CD4-positive, alpha-beta T cell treated with Interleukin-6 for 4 hours (primary cell): ENCODE measurements at regions not wholly inside any gene's neighbourhood (a gene's known extent, or its start where the extent isn't known, plus 50 kb on each side); places are given as distances from the start of the nearest gene placed in this dataset.

Source experiments
- DNase-seq: peaks from one replicate; pipeline ENCODE4 v3.0.0-alpha.2; 2020; ENCODE audit warnings: mixed read lengths

DNA sequence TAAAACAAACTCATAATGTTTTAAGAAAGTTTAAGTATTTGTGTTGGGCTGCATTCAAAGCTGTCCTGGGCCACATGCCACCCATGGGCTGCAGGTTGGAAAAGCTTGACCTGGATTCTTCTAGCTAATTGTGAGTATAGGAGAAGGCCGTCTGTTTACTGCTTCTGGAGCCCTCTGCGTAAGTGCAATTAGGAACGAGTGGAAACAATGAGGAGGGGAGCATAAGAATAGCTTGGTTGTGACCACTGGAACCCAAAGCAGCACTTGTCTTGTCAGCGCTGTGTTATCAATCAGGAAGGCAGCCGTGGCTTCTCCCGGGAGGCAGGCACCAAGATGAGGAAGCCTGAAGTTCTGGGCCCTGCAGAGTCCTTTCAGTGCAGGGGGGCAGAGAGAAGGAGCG lies 110.4 kb upstream of the MBNL2 start:
- DNase-seq = no peak

DNA sequence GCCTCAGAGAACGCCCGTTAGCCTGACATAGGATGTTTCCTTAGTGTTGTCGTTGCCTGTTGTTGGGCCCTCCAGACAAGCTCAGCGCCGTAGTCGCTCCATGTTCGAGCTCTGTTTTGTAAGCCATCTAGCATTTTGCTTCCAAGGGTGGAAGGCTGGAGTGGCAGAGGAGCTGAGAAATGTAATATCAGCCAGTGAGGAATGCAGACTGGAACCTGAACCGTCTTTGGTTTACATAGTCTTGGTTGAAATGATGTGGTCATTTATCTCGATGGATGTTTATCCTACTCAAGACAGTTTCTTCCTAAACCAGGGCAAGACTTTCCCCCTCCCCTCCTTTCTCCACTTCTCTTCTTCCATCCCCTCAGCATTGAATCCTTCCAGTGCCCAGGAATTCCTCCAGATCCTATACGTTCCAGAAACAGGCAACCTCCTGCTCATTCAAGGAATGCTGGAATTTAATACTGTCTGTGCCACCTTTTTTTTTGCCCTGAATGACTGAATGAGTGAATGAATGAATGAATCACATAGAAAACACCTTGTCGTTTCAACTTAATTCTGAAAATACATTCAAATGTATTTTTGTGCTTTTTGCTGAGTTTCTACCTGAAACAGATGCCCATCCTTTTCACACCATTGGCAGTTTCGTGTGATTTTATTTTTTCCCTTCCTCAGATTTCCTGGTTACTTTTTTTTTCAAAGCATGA lies 109.5 kb upstream of the MBNL2 start:
- DNase-seq = no peak

DNA sequence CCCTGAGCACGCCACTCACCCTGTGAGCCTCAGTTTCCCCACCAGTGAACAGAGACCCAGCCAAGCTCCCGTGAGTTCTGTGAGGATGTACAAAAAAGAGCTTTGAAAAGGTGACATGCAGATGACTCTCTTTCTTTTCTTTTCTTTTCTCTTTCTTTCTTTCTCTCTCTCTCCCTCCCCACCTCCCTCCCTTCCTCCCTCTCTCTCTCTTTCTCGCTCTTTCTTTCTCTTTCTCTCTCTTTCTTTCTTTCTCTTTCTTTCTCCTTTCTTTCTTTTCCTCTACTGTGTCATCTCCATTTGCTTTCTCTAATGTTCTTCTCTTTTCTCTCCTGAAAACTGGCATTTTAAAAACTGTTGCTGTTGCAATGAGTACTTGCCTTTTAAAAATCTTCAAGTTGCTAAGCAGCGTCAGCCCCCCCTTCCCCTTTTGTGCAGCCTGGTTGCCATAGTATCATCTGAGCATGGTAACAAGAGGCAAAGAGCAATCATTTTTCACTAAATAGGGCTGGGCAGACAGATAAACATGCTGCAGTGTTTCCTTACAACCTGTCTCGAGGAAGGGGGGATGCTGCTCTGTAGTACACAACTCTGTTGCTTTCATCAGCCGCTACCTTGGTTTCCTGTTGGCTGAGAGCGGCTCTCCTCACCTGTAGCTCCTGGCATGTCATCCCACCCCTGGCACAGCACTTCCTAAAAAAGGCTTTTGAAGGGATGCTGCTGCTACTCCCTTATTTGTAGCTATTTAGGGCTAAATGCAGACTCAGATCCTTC lies 108.7 kb upstream of the MBNL2 start:
- no peak for DNase-seq

DNA sequence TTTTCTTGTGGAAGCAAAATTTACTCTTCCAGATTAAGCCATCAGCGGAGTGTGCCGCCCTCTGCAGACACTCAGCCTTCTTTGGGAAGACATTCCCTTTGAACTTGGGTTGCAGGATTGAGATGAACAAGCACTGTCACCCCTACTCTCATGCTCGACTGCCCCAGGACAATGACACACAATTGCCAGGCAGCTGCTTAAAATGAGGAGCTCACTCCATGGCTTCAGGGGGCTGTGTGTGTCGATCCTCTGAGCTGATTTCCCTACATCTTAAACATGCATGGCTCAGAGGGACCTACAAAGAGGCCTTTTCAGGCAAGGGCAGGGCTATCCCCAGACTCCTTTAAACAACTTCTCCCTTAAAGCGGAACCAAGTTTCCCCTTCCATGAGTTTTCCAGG lies 107.5 kb upstream of the MBNL2 start:
- DNase-seq = no peak

DNA sequence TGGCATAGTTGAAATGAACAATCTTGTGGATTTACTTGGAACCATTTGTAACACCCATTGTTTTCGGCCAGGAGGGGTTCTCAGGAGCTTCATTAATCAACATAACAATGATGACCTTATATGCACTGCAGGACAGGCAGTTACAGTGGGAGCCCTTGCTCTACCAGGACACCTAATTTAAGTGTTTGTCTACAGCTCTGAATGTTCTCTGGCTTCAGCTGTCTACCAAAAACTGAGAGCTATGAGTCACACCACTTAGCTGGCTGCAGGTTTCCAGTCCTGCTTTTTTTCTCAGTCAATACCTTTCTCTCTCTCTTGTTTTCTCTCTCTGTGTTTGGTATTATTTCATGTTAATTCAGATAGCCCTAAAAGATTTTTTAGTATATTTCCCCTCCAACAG lies 105.4 kb upstream of the MBNL2 start:
- DNase-seq = no peak

DNA sequence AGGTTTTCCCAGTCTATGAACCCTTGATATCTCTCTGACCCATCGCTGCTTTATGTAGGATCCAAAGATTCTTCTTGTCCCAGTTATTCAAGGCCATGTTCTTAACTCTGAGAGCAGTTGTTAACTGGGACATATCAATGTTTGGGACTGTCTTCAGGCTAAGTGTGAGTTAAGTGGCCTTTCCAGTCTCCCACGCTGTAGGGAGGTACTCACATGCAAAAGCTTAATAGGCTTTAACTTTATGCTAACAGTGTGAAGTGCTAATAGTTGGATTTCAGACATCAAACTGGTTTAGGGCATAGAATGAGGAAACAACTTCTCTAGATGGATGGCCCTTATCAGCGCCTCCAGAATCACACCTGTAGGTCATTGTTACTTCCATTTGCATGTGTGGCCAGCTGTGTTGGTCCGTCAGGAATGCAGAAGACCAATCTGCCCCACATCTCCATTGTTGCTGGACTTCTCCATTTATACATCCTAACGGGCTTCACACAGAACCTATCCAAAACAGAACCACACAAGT lies 104.7 kb upstream of the MBNL2 start:
- DNase-seq = no peak

DNA sequence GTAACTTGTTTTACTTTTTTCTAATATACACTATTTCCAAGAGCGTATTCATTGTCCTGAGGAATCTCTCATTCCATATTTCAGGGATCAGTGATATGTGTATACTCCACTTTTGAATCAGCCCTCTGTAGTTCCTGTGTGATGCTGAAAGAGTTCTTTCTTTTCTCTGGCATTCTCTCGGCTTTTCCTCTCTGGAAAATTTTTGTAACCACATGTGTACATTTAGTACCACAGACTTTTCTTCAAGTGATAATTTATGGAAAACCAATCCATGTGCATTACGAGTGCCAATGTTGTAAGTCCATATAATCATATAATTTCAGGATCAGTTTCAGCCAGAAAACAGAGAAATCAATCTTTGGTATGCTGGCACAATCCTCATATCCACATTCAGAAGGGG lies 102.2 kb upstream of the MBNL2 start:
- DNase-seq = no peak

DNA sequence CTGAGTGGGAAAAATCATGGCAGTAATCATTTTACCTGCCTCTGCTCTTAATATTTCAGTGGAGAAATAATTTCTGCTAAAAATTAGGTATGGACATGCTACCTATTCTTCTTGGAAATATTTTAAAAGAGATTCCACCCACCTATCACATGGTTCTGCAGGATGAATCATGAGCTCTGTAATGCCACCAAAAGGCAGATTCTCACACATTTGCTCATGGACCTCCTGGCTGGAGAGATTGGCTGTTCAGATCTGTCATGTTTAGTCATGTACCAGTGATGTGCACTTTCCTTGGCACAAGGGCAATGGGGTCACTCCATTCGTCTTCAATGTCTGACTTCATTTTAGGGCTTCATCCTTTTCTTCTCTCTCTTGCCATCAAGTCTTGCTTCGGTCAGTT lies 101.8 kb upstream of the MBNL2 start:
- DNase-seq = no peak

DNA sequence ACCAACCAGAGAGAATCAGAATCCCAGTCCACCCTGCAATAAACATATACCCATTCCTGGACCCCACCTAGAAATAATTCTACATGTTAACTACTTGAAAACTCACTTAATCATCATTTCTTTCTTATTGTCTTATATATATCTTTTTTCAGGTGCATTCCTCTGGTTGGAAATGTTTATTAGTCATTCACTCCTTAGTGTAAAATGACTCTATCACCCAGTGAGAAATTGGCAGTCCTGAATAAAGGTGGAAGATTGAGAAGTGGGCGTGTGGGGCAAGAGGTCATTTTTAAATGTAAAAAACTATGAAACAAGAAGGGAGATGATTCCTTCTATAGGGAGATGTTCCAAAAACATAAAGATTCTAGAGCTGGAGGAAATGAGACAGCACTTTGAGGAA lies 101.2 kb upstream of the MBNL2 start:
- no peak for DNase-seq

DNA sequence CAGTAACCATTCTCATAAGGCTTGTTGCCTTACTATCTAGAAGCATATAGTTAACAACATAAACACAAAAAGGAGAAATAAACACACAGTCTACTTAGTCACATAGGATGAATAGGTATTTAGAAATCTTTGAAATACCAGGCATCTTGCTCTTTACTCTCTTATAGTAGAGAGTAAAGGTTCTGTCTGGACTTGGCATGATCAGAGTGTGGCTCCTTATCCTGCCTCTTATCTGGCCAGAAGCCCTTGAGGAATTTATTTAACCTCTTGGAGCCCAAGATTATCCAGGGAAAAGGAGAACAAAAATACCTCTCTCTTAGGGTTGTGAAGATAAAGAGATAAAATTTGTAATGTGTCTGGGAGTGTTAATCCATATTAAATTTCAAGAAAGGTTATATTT lies 100.2 kb upstream of the MBNL2 start:
- no peak for DNase-seq

DNA sequence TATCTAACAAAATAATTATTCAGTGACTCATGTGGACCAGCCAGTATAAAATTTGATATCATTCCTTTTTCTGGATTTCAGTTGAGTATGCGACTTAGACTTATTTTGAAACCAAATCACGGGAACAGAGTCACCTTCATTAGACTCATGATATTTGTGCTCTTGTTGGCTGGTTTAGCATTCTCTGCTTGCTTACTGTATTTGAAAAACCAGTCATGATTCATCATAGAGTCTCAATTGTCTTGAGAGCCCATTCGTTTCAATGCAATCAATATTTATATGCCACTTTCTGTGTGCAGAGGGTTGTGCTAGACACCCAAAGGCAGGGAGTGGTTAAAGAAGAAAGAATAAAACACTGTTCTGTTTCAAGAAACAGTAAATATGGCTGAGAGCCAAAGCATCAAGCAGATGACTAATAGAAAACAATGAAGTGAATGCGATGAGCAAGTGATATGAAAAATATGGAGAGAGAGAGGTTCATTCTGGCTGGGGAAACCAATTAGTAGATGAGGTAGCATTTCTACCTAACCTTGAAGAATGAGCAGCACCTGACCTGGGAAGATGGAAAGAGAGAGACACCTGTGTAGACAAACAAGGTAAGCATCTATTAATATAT lies 99.6 kb upstream of the MBNL2 start:
- DNase-seq = no peak

DNA sequence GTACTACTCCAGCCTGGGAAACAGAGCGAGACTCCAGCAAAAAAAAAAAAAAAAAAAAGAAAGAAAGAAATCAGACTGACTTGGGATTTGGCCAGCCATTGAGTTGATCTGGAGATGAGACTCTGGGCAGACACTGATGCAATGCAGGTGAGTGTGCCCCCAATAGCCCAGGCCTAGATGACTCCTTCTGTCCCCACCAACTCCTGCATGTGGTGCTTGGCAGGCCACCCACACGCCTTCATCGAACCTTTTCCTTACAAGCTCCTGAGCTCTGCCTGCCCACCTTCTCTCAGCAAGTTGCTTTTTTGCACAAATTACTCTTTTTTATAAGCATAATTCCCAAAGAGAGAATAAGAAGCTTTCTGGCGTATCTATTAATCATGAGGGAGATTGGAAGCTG lies 97.9 kb upstream of the MBNL2 start:
- no peak for DNase-seq

DNA sequence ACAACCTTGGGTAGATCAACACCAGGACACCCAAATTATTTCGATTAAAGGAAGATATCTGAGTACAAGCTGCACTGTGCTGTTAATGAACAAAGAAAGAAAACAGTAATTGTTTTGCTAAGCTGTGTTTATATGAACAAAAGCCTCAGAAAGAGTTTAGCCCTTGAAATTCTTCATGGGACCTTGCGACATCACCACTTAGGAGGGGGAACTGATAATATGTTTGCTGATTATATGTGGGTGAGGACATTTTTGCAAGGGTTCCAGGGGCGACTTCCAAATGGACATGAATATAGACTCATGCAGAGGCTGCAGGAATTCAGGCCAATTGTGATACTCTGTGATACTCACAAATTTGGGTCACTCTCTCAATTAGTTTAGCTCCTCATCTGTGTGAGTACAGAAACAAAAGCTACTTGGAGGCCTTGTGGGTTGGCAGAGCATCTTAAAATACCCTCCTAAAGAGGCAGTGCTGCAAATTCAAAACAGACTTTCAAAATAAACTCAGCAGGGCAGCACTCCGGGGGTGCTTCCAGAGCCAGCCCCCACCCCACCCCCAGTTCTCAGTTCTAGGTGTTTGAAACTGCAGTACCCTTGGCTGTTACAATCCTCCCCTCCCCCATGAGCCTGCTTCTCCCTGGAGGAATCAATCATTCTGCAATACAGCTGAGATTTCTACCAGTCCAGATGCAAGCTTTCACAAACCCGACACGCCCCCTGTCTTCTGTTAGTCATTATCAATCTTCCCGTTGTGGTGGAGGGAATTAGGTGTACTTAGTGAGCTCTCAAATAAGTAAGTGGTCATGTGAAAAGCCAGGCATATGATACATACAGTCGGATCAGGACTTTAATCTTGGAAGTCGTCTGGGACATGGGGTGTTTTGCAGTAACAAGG lies 97.0 kb upstream of the MBNL2 start:
- no peak for DNase-seq

DNA sequence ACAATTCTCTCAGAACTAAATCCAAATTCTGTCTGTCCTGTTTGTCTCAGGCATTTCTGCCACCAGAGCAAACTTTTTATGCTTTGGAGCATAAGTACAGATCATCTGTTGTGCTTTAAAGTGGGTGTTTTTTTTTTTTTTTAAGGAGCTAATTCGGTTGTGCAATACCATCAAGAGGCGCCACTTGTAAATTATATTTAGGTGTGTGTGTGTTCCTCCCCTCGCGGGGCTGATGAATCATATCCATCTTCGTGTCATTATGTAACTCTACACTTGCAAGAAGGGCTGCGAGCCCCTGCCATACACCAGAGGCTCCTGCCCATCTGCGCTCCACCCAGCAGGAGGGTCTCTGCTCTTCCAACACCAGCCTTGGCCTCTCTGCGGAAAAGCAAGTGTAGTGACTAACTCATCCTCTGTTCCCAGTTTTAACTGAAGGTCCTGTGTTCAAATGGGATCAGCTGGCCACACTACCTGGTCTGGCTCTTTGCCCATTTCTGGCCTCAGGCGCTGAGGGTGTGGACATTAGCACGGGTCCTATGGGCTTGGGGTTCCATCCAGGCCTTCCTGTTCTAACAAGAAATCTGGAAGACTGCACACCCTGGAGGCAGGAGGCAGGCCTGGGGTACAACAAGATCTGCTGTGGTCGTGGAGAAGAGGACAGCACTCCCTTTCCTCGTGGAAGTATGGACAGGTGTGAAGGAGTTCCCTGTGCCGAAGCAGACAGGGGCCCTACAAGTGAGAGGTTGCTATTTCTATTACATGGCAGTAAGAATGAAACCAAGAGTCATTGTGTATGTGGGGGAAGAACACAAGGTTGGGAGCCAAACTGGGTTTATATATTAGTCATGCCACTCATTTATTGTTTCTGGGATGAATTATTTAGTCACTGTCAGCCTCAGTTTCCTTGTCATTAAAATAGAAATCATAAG lies 96.1 kb upstream of the MBNL2 start:
- no peak for DNase-seq

DNA sequence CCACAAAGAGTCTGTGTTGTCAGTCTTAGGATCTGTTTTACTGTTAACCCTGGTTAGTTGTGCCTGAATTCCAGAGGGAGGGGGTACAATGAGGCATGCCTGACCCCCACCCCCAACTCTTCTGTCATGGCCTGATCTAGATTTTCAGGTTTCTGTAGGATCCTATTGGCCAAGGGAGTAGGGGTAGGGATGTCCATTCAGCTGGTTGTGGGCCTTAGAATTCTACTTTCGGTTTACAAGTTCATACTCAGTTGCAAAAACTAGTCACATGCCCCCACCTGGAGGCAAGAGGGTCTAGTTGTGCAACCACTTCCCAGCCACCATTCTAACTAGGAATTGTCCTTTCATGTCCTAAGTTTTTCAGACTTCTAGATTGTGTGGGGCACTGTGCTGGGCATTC lies 94.3 kb upstream of the MBNL2 start:
- DNase-seq = no peak

DNA sequence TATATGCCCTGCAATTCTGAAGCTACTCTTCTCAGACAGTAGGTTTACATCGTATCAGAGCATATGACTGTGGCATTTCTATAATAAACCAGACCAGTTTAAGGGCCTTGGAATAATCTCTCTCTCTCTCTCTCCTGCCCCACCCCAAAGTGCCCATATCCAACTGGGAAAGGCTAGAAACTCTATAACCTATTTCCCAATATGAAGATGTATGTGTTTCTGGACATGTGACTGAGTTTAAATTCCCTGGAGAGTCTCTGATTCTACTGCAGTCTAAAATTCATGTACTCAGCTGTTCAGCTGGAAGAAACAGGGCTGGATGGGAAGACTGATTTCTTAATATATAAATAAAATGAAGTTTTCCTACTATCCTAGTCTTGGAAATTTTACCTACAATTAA lies 91.9 kb upstream of the MBNL2 start:
- DNase-seq = no peak

DNA sequence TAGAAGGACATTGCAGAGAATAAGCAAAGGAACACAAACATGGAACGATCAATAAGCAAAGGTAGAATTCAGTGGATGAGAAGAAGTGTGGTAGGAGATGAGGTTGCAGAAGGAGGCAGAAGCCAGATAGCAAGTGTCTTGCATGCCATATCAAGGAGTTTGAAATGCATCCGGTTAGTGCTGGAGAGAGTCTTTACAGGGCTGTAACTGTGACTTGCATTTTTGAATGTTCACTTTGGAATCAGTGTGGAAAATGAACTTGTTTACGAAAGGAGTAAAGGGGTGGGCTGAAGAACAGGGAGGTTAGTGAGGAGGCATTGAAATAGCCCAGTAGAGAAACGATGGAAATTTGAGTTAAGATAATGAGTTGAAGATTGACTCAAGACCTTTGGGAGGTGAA lies 90.7 kb upstream of the MBNL2 start:
- DNase-seq = no peak

DNA sequence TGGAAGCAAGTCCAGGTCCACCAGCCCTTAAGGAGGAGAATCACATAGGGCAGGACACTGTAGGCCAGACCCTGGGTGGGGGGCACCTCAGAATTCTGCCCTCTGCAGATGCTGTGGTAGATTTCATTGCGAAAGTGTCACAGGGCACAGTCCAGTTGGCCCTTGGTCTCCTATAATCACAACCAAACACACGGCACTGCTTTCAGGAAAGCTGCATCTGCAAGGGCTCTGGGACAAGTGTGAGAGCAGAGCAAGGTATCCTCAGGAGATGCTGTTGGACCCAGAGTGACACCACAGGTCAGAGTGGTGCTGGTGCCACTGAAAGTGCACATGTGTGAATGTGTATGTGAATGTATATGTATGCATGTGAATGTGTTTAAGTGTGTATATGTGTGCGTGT lies 88.6 kb upstream of the MBNL2 start:
- no peak for DNase-seq

DNA sequence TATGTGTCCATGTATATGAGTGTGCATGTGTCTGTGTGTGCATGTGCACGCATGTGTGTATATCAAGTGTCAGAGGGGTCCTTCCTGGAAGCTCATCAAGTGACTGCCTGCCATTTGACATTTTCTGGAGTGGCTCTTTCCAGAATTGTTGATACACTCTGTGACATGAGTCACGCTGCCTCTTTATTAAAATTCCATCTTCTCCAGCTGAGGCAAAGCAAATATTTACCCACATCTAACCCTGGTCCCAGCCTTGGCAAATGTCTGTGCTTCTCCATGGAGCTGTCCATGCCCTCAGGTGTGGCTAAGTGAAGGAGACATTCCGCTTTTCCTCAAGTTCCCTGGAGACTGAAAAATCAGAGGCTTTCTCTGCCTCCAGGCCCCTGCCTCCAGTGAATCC lies 88.2 kb upstream of the MBNL2 start:
- DNase-seq = no peak

DNA sequence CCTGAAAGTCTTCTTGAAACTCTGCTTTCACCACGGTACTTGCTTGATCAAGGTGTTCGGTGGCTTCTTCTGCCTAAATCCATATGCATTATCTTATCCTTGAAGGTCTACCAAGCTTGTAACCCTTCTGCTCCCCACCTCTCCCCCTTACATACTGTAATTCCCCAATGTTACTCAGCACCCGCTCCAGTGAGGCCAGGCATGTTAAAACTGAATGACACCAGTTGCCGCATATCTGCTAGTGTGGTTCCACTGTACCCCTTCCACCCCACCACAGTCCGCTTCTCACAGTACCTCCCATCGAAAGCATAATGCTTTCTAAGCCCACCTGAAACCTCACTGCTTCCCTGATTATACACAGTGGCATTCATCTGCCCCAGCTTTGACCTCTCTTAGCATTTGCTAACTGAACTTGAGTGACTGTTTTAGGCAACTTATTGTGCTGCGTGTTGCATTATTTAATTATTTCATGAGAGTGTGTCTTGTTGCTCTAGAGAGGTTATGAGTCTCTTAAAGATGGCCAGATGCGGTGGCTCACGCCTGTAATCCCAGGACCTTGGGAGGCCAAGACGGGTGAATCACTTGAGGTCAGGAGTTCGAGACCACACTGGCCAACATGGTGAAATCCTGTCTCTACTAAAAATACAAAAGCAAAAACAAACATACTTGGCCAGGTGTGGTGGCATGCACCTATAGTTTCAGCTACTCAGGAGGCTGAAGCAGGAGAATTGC lies 87.6 kb upstream of the MBNL2 start:
- DNase-seq = no peak

DNA sequence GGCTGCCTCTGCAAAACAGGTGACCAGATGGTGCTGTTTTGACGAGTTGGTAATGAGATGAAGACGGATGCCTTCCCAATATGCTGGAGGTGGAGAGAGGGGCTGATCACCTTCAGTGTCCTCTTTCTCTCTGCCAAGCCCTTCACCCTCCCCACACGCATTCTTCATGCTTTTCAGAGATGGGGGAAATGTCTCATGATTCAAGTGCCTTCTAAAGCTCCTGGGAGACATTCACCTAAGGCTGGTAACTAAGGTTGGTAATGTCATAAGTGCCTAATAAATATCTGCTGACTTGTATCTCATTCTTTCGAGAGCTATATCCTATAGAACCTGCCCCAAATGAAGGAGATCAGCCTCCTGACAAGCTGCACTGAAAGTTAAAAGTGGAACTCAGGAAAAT lies 86.2 kb upstream of the MBNL2 start:
- DNase-seq = no peak
